HG03066 (cell line): ENCODE measurements at regions not wholly inside any gene's neighbourhood (a gene's known extent, or its start where the extent isn't known, plus 50 kb on each side); places are given as distances from the start of the nearest gene placed in this dataset.

Experiments used
- ATAC-seq: cut with Tn5 transposase; IDR thresholded peaks from one replicate; pipeline ENCODE4 v1.9.1; 2021; ENCODE audit warnings: low read depth; ENCODE audit not compliant: unreplicated experiment

GRCh38 chr11:127143251-127143650, 142.7 kb upstream of the KIRREL3 start:
- no peak for ATAC-seq

DNA sequence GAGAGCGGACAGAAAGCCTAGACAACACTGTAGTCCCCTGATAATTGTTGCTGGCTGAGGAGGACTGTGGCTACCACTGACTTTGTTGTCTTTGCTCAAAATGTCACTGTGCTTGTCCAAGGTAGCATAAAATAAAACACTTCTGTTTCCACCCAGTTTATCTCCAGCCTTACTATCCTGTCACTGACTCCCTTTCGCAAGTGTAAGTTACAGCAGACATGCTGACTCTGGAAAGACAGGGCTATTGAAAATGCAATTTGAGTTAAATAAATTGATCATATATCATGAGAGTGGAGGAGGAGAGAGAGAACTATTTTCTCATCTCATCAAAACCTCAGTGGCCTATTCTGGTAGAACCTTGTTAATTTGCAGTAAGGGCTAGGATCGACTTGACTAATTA, 138.0 kb upstream of the KIRREL3 start:
- no peak for ATAC-seq

GRCh38 chr11:127137771-127138280, 137.3 kb upstream of the KIRREL3 start:
- no peak for ATAC-seq

GRCh38 chr11:127136438-127136837, 135.9 kb upstream of the KIRREL3 start:
- no peak for ATAC-seq

DNA sequence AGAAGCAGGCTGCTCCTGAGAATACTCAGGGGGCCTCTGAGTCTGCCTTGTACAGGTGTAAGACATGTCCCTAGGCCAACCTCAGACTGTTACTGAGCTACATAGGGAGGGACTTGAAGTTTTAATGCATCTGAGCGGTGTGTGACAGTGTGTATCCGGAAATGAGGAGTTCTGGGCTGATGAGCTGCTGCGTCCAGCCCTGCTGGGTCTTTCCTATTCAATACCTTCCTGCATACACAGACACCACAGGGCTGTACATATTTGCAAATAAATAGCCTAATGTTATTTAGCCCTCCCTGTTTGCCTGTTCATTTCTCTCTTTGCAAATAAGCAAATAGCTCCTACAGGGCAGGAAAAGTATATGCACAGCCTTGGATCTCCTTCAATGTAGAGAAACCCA, 134.7 kb upstream of the KIRREL3 start:
- no peak for ATAC-seq

GRCh38 chr11:127133061-127133460, 132.5 kb upstream of the KIRREL3 start:
- no peak for ATAC-seq

- ATAC-seq, result no peak
These were observed 129.8 kb upstream of the KIRREL3 start for GRCh38 chr11:127130321-127130720.

- ATAC-seq, result no peak
These were observed 126.4 kb upstream of the KIRREL3 start for GRCh38 chr11:127126986-127127385.

GRCh38 chr11:127119356-127119755, 118.8 kb upstream of the KIRREL3 start:
- ATAC-seq, result no peak

DNA sequence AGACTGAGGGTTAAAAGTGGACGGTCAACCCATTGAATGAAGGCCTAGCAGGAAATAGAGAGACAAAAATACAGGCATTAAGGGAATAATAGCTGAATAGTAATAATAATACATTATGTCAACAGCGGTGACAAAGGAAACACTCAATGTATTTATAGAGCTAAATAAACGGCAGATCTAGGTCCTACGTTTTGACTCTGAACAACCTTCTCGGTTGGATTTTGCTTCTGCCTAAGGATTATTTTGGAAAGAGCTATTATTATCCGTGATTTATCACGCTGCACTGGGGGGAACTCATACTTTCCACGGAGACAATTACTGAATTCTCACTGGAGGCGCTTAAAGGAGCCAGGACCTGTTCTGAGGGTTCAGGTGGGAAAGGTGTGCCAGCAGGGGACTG, 118.2 kb upstream of the KIRREL3 start:
- no peak for ATAC-seq

DNA sequence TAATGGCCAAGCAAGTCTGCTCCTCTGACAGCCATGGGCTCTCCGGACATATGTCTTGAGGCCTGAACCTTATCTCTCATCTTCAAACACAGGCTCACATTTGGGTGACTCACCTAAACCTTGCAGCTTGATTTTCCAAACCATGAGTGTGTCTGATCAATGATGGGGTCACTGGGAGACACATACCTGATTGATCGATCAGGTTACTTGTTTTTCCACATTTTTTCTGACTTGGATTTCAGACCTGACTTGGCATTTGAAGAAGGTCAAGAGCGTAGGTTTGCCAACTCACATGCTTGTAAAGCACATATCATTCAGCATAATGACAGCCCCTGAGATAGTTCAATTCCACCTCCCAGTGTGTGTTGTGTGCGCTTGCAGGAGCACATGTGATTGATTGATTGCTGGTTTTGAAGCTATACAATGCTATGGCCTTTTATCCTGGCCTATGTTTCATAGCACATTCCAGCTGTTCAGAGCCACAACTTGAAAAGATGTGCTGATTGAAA, 116.7 kb upstream of the KIRREL3 start:
- no peak for ATAC-seq

- no peak for ATAC-seq
These were observed 115.3 kb upstream of the KIRREL3 start for GRCh38 chr11:127115844-127116243.

- ATAC-seq, result no peak
These were observed 113.5 kb upstream of the KIRREL3 start for GRCh38 chr11:127114035-127114434.

- no peak for ATAC-seq
These were observed 110.0 kb upstream of the KIRREL3 start for GRCh38 chr11:127110542-127110941.

DNA sequence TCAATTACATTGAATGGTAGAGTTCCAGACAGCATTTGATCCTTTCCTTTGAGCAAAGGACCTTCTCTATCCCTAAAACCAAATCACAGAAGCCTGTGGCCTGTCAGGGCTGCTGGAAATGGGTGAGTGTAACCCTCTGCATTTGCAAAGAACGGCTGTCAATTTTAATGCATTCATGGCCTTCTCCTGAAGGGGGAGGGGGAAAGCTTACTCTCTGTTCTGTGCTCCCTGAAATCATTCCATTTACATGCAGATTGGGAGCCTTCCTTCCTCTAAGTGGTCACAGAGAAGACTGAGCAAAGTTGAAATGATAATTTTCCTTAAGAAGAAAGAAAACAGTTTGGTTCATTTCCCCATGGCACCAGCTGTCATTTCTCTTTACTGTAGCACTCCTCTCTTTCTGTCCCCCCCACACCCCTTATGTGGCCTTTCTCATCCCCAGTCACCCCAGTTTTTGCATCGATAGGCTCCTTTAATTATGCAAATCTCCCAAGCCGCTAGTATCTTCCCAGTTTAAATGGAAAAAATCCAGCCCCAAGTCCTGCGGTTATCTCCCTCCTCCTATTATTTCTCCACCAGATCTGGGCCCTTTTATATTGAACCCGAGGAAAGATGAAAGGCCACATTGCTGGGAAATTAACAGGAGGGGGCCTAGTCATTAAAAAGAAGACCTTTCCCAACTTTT, 109.4 kb upstream of the KIRREL3 start:
- no peak for ATAC-seq

- ATAC-seq, result no peak
These were observed 108.3 kb upstream of the KIRREL3 start for GRCh38 chr11:127108838-127109237.

DNA sequence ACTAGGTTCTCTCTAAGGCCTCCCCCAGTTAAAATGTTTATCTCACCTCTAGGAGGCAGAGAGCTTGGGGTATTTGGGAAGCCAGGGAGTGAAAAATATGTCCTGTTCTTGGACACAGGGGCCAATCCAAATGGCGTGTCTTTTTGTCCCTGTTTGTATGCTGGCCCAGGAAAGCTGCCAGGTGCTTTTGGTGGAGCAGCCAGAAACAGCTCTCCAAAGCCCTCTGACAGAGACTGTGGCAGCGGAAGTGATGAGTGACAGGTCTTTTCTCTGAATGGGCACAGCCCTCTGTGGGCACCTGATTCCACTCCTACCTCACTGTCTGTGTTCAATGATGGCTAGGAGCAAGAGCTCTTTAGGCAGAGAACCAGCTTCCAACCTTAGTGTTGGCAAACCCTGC, 106.4 kb upstream of the KIRREL3 start:
- no peak for ATAC-seq

DNA sequence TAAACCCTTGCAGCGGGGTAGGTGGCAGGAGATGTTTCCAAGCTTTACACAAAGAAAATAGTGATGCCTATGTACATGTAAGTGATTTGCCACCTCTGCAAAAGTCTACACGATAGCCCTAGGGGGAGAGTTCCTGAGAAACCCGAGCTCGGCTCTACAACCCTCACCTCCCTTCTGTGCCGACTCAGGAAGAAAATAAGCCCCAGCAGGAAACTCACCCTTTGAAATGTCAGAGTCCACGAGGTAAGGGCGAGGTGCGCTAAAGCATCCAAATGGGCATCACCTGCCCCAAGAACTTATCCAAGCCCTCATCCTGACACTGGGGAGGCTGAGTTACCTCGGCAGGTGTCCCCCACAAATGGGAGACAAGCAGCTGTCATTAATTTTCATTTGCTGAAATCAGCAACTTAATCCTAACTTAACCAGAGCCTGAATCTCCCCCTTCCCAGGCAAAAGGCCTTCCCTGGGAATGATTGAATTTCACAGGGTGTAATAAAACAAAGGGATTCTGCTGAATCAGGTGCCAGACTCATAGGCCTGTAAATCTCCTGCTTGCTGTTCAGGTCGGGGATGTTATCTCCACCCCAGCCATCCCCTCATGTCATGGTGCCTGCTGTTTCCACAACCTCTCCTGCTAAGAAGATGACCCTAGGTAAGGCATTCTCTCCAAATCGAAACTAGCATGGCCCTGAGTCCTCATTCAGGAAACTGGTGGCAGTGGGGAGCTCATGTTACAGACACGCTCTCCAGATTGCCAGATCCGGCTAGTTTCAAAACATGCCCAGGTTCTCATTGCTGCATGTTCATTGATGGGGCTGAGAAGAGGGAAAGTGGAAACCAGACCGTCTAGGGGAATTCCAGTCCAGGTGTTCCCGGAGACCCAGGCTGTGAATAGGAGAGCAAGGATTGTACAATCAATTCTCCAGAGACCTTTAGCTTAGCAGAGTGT, 105.3 kb upstream of the KIRREL3 start:
- ATAC-seq, result no peak

- no peak for ATAC-seq
These were observed 103.2 kb upstream of the KIRREL3 start for GRCh38 chr11:127103586-127104388.

- no peak for ATAC-seq
These were observed 98.1 kb upstream of the KIRREL3 start for GRCh38 chr11:127098684-127099083.

DNA sequence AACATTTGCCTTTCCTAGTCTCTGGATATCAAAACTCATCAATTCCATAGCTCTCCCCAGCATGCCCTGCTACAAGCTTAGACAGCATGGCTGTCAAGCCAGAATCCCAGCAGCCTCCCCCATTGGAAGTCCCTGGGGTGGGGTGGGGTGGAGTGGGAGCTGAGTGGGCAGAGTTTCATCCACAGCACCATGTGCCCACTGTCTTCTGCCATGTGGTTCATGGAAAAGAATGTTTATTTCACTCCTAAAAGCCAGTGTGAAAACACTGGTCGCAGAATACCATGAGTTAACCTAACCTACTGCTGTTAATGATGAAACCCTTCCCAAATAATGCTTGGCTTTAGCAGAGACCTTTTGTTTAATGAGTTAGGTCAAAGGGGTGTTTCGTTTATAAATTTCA, 80.2 kb upstream of the KIRREL3 start:
- ATAC-seq, result no peak
